GM12875 (cell line): ENCODE measurements at regions not wholly inside any gene's neighbourhood (a gene's known extent, or its start where the extent isn't known, plus 50 kb on each side); places are given as distances from the start of the nearest gene placed in this dataset.

Experiments used
- H3K4me3 ChIP-seq: one replicate; pipeline ENCODE4 v1.5.1; 2011; ENCODE audit warnings: low read depth, low read length, control low read depth
- TF ChIP-seq, protein P1 (sequence below): IDR thresholded peaks from 2 replicates; pipeline ENCODE4 v1.5.1; 2011; ENCODE audit warnings: low read depth, mild to moderate bottlenecking, control low read depth, inconsistent platforms, low read length, moderate library complexity, borderline replicate concordance; ENCODE audit not compliant: insufficient read depth

DNA sequence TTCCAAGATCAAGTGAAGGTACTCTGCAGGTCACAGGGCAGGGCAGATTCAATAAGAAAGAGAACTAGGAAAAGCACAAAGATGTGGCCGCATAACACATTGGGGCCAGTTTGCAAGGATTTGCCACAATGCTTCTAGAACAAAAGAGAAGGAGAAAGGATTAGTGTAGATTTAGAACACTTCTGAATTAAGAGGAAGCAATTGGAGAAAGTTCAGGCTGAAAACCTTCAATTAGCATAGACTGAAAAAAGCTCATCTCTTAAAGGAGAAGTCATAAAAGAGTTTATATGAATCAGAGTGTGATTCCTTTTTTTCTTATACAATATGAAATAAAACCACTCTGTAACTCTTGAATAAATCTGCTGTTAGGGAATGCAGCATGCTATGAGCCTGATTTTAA lies 215.6 kb upstream of the FAT1 start:
- TF ChIP-seq, protein P1, sequence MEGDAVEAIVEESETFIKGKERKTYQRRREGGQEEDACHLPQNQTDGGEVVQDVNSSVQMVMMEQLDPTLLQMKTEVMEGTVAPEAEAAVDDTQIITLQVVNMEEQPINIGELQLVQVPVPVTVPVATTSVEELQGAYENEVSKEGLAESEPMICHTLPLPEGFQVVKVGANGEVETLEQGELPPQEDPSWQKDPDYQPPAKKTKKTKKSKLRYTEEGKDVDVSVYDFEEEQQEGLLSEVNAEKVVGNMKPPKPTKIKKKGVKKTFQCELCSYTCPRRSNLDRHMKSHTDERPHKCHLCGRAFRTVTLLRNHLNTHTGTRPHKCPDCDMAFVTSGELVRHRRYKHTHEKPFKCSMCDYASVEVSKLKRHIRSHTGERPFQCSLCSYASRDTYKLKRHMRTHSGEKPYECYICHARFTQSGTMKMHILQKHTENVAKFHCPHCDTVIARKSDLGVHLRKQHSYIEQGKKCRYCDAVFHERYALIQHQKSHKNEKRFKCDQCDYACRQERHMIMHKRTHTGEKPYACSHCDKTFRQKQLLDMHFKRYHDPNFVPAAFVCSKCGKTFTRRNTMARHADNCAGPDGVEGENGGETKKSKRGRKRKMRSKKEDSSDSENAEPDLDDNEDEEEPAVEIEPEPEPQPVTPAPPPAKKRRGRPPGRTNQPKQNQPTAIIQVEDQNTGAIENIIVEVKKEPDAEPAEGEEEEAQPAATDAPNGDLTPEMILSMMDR, result no peak
- no peak overlapping the region for H3K4me3 ChIP-seq

DNA sequence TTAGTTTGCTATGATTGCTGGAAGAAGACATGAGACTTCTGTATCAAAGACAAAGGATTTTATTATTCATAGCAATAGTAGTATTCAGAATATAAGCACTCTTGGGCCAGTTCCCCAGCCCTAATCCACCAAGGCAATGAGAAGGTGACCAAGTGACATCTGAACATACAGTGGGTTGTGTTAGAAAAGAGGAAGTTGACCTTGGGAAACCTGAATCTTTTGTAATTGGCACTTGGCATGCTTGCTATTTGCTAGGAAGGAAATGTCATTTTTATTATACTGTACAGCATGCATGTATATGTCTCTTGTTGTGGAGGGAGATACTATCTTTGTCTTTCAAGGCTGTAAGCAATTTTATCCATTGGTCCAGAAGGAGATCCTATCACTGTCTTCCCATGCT lies 216.1 kb upstream of the FAT1 start:
- H3K4me3 ChIP-seq, result no peak overlapping the region
- TF ChIP-seq, protein P1, result no peak

DNA sequence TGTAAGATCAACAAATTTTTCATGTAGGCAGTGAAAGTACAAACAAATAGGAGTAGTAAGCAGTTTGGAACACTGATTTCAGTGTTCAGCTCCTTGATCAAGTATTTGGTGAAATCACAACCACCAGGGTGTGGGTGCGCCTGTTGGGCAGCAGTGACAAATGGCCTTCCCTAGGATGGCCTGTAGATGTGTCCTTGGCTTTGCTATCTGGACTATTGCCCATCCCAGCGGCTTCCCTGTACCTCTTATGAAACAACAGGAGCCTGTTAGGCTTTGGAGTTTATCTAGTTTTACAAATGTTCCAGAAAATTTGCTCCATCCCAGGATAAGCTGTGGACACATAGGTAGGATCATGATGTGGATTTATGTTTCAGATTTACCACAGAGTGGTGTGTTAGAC lies 216.8 kb upstream of the FAT1 start:
- no peak overlapping the region for H3K4me3 ChIP-seq
- TF ChIP-seq, protein P1, result no peak

DNA sequence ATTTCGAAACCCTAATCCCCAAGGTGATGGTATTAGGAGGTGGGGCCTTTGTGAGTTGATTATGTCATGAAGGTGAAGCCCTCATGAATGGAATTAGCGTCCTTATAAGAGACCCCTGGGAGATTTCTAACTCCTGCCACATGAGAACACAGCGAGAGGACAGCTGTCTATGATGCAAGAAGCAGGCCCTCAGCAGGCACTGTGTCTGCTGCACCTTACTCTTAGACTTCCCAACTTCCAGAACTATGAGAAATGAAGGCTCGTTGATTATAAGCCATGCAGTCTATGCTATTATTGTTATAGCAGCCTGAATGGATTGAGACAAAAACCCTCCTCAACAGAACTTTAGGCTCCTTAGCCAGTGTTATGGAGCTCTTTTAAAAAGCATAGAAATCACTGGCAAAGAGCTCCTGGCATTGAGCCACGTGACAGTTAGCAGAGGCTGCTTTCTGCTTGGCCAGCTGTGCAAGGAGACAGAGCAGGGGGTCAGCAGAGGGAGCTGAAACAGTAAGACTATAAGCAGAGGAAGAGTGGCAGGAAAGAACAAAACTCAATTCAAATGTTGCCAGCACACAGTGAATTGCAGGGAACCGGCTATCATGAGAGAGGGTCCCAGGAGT lies 219.2 kb upstream of the FAT1 start:
- TF ChIP-seq, protein P1, result no peak

DNA sequence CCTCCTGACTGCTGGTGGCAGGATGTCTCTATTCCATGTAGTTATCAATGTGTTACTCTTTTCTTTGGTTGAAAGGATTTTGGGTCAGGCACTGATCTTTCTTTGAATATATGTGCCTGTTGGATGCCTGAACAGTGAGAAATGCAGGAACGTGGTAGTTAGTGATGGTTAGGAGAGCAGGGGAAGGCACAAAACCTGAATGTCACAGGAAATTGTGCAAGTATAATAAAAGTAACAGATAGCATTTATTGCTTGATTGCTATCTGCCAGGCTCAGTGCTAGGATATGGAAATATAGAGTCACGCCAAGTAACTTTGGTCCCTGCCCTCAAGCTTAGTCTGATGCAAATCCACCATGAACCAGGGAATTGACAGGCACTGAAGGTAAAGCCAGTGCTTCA lies 219.8 kb upstream of the FAT1 start:
- no peak overlapping the region for H3K4me3 ChIP-seq
- TF ChIP-seq, protein P1, result no peak

More for the DNA sequence above, 219.2 kb upstream of the FAT1 start:
- H3K4me3 ChIP-seq, result no peak overlapping the region

DNA sequence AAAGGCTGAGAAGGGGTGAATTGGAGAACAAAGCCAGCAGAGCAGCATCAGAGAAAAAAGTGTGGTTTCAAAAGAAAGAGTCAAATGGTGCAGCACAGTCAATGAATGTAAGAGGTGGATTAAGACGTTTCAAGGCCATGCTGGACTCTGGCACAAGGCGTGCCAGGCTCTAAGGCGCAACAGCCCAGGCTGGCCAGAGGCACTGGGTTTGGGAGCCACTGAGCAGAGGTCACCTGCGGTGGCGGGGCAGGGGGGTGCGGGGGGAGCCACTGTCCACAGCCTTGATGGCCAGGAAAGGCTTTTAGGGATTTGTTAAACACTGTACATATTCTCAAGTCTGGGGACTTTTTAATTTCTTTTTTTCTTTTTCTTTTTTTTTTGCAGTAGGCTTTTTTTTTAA lies 222.5 kb upstream of the FAT1 start:
- TF ChIP-seq, protein P1, result no peak
- H3K4me3 ChIP-seq, result no peak overlapping the region

DNA sequence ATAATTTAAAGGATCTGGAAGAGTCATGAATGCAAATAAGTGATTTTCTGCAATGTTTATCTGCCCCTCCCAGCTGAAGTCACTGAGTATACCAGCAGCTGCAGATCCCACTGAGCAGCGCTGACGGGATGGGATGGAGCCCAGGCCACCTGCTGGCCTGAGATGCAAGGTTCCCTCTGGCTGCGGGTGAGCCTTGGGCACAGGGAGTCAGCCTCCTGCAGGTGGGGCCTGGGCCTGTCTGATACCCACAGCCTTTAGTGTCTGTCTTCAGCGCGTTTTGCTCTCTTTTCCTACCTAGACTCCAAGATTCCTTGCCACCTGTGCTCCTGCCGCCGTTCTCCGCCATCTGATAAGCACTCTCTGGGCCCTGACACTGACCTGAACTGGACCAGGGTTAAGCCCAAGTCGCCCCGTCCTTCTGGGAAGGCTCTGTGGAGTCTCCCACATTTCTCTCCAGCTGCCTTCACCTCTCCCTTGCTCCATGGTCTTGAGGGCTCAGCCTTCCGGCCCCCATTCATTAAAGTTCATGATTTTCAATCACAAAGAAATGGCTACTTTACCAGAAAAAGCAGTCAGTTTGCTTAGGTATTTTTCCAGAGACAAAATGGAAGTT lies 223.1 kb upstream of the FAT1 start:
- no peak overlapping the region for H3K4me3 ChIP-seq

More for the DNA sequence above, 223.1 kb upstream of the FAT1 start:
- TF ChIP-seq, protein P1, result no peak
